ENCODE measurements at regions not wholly inside any gene's neighbourhood (a gene's known extent, or its start where the extent isn't known, plus 50 kb on each side); places are given as distances from the start of the nearest gene placed in this dataset.

- 75% methylated on average over 7 of the region's 7 CpGs for WGBS
- no peaks in the 10 kb centered on the region for H3K36me3 ChIP-seq
- no peaks in the 10 kb centered on the region for H3K4me1 ChIP-seq (replicated peaks)
- TF ChIP-seq POLR2A (IDR thresholded peaks at IDR 0.05) = no peak
- no peak for TF ChIP-seq POLR2AphosphoS5 (IDR thresholded peaks at IDR 0.05)
- no peak for TF ChIP-seq CTCF (IDR thresholded peaks at IDR 0.05)
- H3K4me3 ChIP-seq = no peak overlapping the region
- DNase-seq (ENCODE audit: low spot score) = no peak
- H3K27ac ChIP-seq = no peak overlapping the region
- intact Hi-C loops (cut with DNase I) = no loop called here
- no peaks in the 10 kb centered on the region for H3K27me3 ChIP-seq (replicated peaks; ENCODE audit: insufficient read depth)
- H3K9me3 ChIP-seq = no peaks in the 10 kb centered on the region
Measured at GRCh38 chr16:6665126-6665525, 667.5 kb upstream of the RBFOX1 start.

GRCh38 chr16:6663668-6664067, 669.0 kb upstream of the RBFOX1 start:
- WGBS = 58% methylated on average over 2 of the region's 2 CpGs
- Histone ChIP-seq H3K4me3 (no peak overlapping the region), H3K27ac (no peak overlapping the region), H3K4me1 (replicated peaks) (no peaks in the 10 kb centered on the region), H3K36me3 (no peaks in the 10 kb centered on the region), H3K9me3 (no peaks in the 10 kb centered on the region), H3K27me3 (replicated peaks; ENCODE audit: insufficient read depth) (no peaks in the 10 kb centered on the region)
- TF ChIP-seq POLR2AphosphoS5 (IDR thresholded peaks at IDR 0.05) (no peak), CTCF (IDR thresholded peaks at IDR 0.05) (no peak), POLR2A (IDR thresholded peaks at IDR 0.05) (no peak)
- intact Hi-C loops (cut with DNase I) = no loop called here
- no peak for DNase-seq (ENCODE audit: low spot score)

GRCh38 chr16:6656760-6657159, 675.9 kb upstream of the RBFOX1 start:
- H3K27me3 ChIP-seq (replicated peaks; ENCODE audit: insufficient read depth) = no peaks in the 10 kb centered on the region
- no peak overlapping the region for H3K4me3 ChIP-seq
- TF ChIP-seq CTCF (IDR thresholded peaks at IDR 0.05) = no peak
- H3K36me3 ChIP-seq = no peaks in the 10 kb centered on the region
- H3K4me1 ChIP-seq (replicated peaks) = no peaks in the 10 kb centered on the region
- intact Hi-C loops (cut with DNase I) = no loop called here
- H3K27ac ChIP-seq = no peak overlapping the region
- no peak for DNase-seq (ENCODE audit: low spot score)
- H3K9me3 ChIP-seq = no peaks in the 10 kb centered on the region

GRCh38 chr16:6646891-6647290, 685.8 kb upstream of the RBFOX1 start:
- H3K27me3 ChIP-seq (replicated peaks; ENCODE audit: insufficient read depth) = no peaks in the 10 kb centered on the region
- H3K27ac ChIP-seq = no peak overlapping the region
- intact Hi-C loops (cut with DNase I) = loop anchor here (10.0 kb wide), 2 partner anchors 632 to 1402 kb away; no protein-coding TSS in a partner anchor
- no peak for DNase-seq (ENCODE audit: low spot score)
- TF ChIP-seq POLR2AphosphoS5 (IDR thresholded peaks at IDR 0.05) (no peak), POLR2A (IDR thresholded peaks at IDR 0.05) (no peak), CTCF (IDR thresholded peaks at IDR 0.05) (no peak)
- no peak overlapping the region for H3K4me3 ChIP-seq
- H3K4me1 ChIP-seq (replicated peaks) = no peaks in the 10 kb centered on the region
- H3K36me3 ChIP-seq = no peaks in the 10 kb centered on the region
- 77% methylated on average over 5 of the region's 5 CpGs for WGBS
- no peaks in the 10 kb centered on the region for H3K9me3 ChIP-seq

DNA sequence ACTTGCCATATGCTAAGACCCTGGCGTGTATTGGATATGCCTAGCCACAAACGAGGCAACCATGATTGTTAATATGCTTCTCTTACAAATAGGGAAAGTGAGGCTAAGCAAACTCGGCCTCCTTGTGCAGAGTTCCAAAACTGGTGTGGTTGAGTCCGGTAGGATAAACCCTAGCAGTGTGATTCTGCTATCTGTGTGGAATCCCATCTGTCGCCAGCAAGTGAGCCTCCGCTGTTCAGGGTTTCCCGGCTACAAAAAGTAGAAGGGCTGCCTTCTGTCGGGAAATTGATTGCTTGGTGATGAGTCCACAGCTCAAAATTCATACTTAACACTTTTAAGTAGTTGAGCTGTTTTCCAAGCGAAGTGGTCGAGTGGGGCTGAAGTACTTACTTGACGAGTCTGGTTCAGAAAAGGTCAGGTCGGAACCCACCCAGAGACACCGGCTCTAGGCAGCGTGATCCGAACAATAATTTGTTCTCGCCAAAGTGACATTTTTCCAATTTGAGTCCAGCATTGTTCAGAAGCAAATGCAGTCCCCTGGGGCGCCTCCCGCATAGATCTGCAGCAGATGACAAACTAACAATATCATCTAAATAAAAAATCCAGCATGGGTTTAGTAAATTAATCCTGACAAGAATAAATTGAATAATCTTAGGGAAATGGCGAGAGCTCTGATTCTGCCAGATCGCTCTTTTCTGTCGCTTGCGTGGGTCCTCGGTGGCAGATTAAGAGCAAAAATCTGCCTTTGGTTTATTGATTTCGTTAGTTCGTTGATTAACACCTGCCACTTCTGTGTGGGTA, 686.7 kb upstream of the RBFOX1 start:
- H3K4me1 ChIP-seq (replicated peaks) = no peaks in the 10 kb centered on the region
- H3K27me3 ChIP-seq (replicated peaks; ENCODE audit: insufficient read depth) = no peaks in the 10 kb centered on the region
- no peak overlapping the region for H3K27ac ChIP-seq
- 81% methylated on average over 25 of the region's 25 CpGs for WGBS
- TF ChIP-seq CTCF (IDR thresholded peaks at IDR 0.05) (no peak), POLR2A (IDR thresholded peaks at IDR 0.05) (no peak), POLR2AphosphoS5 (IDR thresholded peaks at IDR 0.05) (no peak)
- intact Hi-C loops (cut with DNase I) = loop anchor here (10.0 kb wide), 2 partner anchors 631 to 1401 kb away; no protein-coding TSS in a partner anchor
- no peak for DNase-seq (ENCODE audit: low spot score)
- H3K4me3 ChIP-seq = no peak overlapping the region
- H3K36me3 ChIP-seq = no peaks in the 10 kb centered on the region
- H3K9me3 ChIP-seq = no peaks in the 10 kb centered on the region
